ENCODE measurements at regions not wholly inside any gene's neighbourhood (a gene's known extent, or its start where the extent isn't known, plus 50 kb on each side); places are given as distances from the start of the nearest gene placed in this dataset.
A peak's percentile ranks its signal among the peaks of the same experiment; 100 is the strongest.

GRCh38 chr2:33666879-33667278 lies 67.8 kb upstream of the FAM98A start:
- TF ChIP-seq CTCF (IDR thresholded peaks at IDR 0.05; ENCODE audit: insufficient read depth, low read length, severe bottlenecking), result no peak
- Histone ChIP-seq H3K27me3 (ENCODE audit: control insufficient read depth, insufficient read depth, low read length) (no peaks in the 10 kb centered on the region), H3K4me3 (ENCODE audit: low read depth, low read length) (no peak overlapping the region), H3K36me3 (ENCODE audit: control insufficient read depth, insufficient read depth, low read length) (no peaks in the 10 kb centered on the region)
- FAIRE-seq (no peak), DNase-seq (ENCODE audit: low read depth) (no peak)

GRCh38 chr2:33665039-33665438 lies 65.9 kb upstream of the FAM98A start:
- DNase-seq (ENCODE audit: low read depth) (no peak), FAIRE-seq (no peak)
- H3K36me3 ChIP-seq (ENCODE audit: control insufficient read depth, insufficient read depth, low read length), result no peaks in the 10 kb centered on the region
- H3K27me3 ChIP-seq (ENCODE audit: control insufficient read depth, insufficient read depth, low read length), result no peaks in the 10 kb centered on the region
- TF ChIP-seq CTCF (IDR thresholded peaks at IDR 0.05; ENCODE audit: insufficient read depth, low read length, severe bottlenecking), result no peak
- H3K4me3 ChIP-seq (ENCODE audit: low read depth, low read length), result no peak overlapping the region

- Histone ChIP-seq H3K4me3 (ENCODE audit: low read depth, low read length) (no peak overlapping the region), H3K27me3 (ENCODE audit: control insufficient read depth, insufficient read depth, low read length) (no peaks in the 10 kb centered on the region), H3K36me3 (ENCODE audit: control insufficient read depth, insufficient read depth, low read length) (no peaks in the 10 kb centered on the region)
- FAIRE-seq (no peak), DNase-seq (ENCODE audit: low read depth) (peak; percentile 10)
- no peak for TF ChIP-seq CTCF (IDR thresholded peaks at IDR 0.05; ENCODE audit: insufficient read depth, low read length, severe bottlenecking)
Observed at GRCh38 chr2:33660416-33661123, 61.5 kb upstream of the FAM98A start.

GRCh38 chr2:33655626-33656320 lies 56.7 kb upstream of the FAM98A start:
- H3K27me3 ChIP-seq (ENCODE audit: control insufficient read depth, insufficient read depth, low read length), result no peaks in the 10 kb centered on the region
- DNase-seq (ENCODE audit: low read depth), result no peak
- TF ChIP-seq CTCF (IDR thresholded peaks at IDR 0.05; ENCODE audit: insufficient read depth, low read length, severe bottlenecking), result no peak
- no peaks in the 10 kb centered on the region for H3K36me3 ChIP-seq (ENCODE audit: control insufficient read depth, insufficient read depth, low read length)
- H3K4me3 ChIP-seq (ENCODE audit: low read depth, low read length), result no peak overlapping the region
- no peak for FAIRE-seq

GRCh38 chr2:33652830-33653229 lies 53.7 kb upstream of the FAM98A start:
- no peaks in the 10 kb centered on the region for H3K27me3 ChIP-seq (ENCODE audit: control insufficient read depth, insufficient read depth, low read length)
- H3K4me3 ChIP-seq (ENCODE audit: low read depth, low read length), result no peak overlapping the region
- no peak for FAIRE-seq
- TF ChIP-seq CTCF (IDR thresholded peaks at IDR 0.05; ENCODE audit: insufficient read depth, low read length, severe bottlenecking), result no peak
- H3K36me3 ChIP-seq (ENCODE audit: control insufficient read depth, insufficient read depth, low read length), result no peaks in the 10 kb centered on the region
- no peak for DNase-seq (ENCODE audit: low read depth)
